OCI-LY7 (cell line): ENCODE measurements at regions not wholly inside any gene's neighbourhood (a gene's known extent, or its start where the extent isn't known, plus 50 kb on each side); places are given as distances from the start of the nearest gene placed in this dataset.

Experiments
- BruUV-seq: library from RNA; stranded (reverse); fragments of 400-500 nt; replicated peaks from 2 replicates; lab custom pipeline; 2021; lab: Mats Ljungman, UMichigan
- CTCF ChIA-PET: fragments of 300-600 bp; sonication (Branson Sonifier 250); formaldehyde crosslinking; loops from one replicate; lab custom pipeline; 2022; ENCODE audit warnings: antibody characterized with exemption; ENCODE audit not compliant: unreplicated experiment; lab: Charles Lee
- POLR2A ChIA-PET: fragments of 300-600 bp; sonication (Branson Sonifier 250); formaldehyde crosslinking; loops from one replicate; lab custom pipeline; 2022; ENCODE audit warnings: antibody characterized with exemption; lab: Charles Lee
- DNase-seq: peaks from one replicate; pipeline ENCODE4 v3.0.0-alpha.2; 2015; ENCODE audit warnings: low spot score
- H2AFZ ChIP-seq: fragments of 200-600 bp; sonication (generic), shearing (Covaris generic); 2 replicates; pipeline ENCODE4 v1.6.1; 2014; ENCODE audit warnings: mild to moderate bottlenecking, antibody characterized with exemption, low read length, moderate library complexity
- H3K27ac ChIP-seq: fragments of 200-600 bp; sonication (generic); 2 replicates; pipeline ENCODE4 v1.5.1; 2014; ENCODE audit warnings: mixed run types, low read depth, mild to moderate bottlenecking, moderate library complexity, low read length, inconsistent platforms; ENCODE audit not compliant: poor library complexity, severe bottlenecking
- H3K36me3 ChIP-seq: fragments of 200-600 bp; sonication (generic); 2 replicates; pipeline ENCODE4 v1.6.1; 2014; ENCODE audit warnings: mild to moderate bottlenecking, antibody characterized with exemption, low read length, moderate library complexity, mixed read lengths; ENCODE audit not compliant: insufficient read depth
- H3K4me1 ChIP-seq: fragments of 200-600 bp; sonication (generic); 2 replicates; pipeline ENCODE4 v1.5.1; 2014; ENCODE audit warnings: mild to moderate bottlenecking, low read length; ENCODE audit not compliant: insufficient read depth, poor library complexity, severe bottlenecking
- H3K4me2 ChIP-seq: fragments of 200-600 bp; sonication (generic); 2 replicates; pipeline ENCODE4 v1.6.1; 2014; ENCODE audit warnings: mild to moderate bottlenecking, low read length
- H3K4me3 ChIP-seq: fragments of 200-600 bp; sonication (generic); 2 replicates; pipeline ENCODE4 v1.5.1; 2014; ENCODE audit warnings: mild to moderate bottlenecking, low read depth, low read length; ENCODE audit not compliant: poor library complexity, severe bottlenecking
- H3K79me2 ChIP-seq: fragments of 200-600 bp; sonication (generic); 2 replicates; pipeline ENCODE4 v1.6.1; 2016; ENCODE audit warnings: low read depth, mild to moderate bottlenecking, low read length, moderate library complexity, mixed read lengths; ENCODE audit not compliant: insufficient read depth
- H3K9me2 ChIP-seq: fragments of 200-600 bp; sonication (generic); 2 replicates; pipeline ENCODE4 v1.6.1; 2016; ENCODE audit warnings: mild to moderate bottlenecking, low read length, mixed read lengths; ENCODE audit not compliant: insufficient read depth
- H3K9me3 ChIP-seq: fragments of 200-600 bp; sonication (generic); 2 replicates; pipeline ENCODE4 v1.6.1; 2014; ENCODE audit warnings: mild to moderate bottlenecking, mixed run types, low read length, mixed read lengths
- H4K20me1 ChIP-seq: fragments of 200-600 bp; sonication (generic); 2 replicates; pipeline ENCODE4 v1.6.1; 2014; ENCODE audit warnings: mild to moderate bottlenecking, antibody characterized with exemption, low read length, moderate library complexity, mixed read lengths; ENCODE audit not compliant: insufficient read depth
- CTCF ChIP-seq: fragments of 200-600 bp; sonication (generic); conservative IDR thresholded peaks from 2 replicates; pipeline ENCODE4 v1.5.1; 2014; ENCODE audit warnings: mild to moderate bottlenecking, antibody characterized with exemption, low read length, moderate library complexity, mixed read lengths
- EZH2phosphoT487 ChIP-seq: fragments of 200-600 bp; sonication (generic); IDR thresholded peaks from 2 replicates; pipeline ENCODE4 v1.6.1; 2018; ENCODE audit warnings: low read depth, borderline replicate concordance, mild to moderate bottlenecking, mixed run types, antibody characterized with exemption, low read length, moderate library complexity, mixed read lengths
- intact Hi-C: fragments of 100-400 bp; cut with micrococcal nuclease; formaldehyde crosslinking; loops from one replicate; pipeline ENCODE4 v1.10.0; 2022; ENCODE audit not compliant: unreplicated experiment

GRCh38 chr1:8179132-8179793 lies 138.7 kb upstream of the SLC45A1 start:
- no TSS peak for BruUV-seq
- ChIA-PET POLR2A (interaction anchor here (0.6 to 0.7 kb wide), 2 partner anchors 15 to 88 kb away, joined by 3 to 4 read pairs; no protein-coding TSS in a partner anchor), CTCF (no interaction called here)
- Histone ChIP-seq H3K36me3 (no peaks in the 10 kb centered on the region), H3K4me2 (no peak overlapping the region), H3K9me2 (no peaks in the 10 kb centered on the region), H3K27ac (no peak overlapping the region), H2AFZ (no peak overlapping the region), H3K4me3 (no peak overlapping the region), H3K9me3 (peaks cover 10% of the 10 kb centered on the region; the same call in 1 of the 2 replicates), H3K4me1 (no peaks in the 10 kb centered on the region), H4K20me1 (no peaks in the 10 kb centered on the region), H3K79me2 (no peaks in the 10 kb centered on the region)
- no peak for DNase-seq
- TF ChIP-seq EZH2phosphoT487 (no peak), CTCF (no peak)
- intact Hi-C loops, result no loop called here

GRCh38 chr1:8176279-8176678 lies 141.6 kb upstream of the SLC45A1 start:
- no peaks in the 10 kb centered on the region for H3K4me1 ChIP-seq
- no peak for TF ChIP-seq CTCF
- no peak for TF ChIP-seq EZH2phosphoT487
- ChIA-PET POLR2A (no interaction called here), CTCF (no interaction called here)
- no peak overlapping the region for H3K4me2 ChIP-seq
- no peak overlapping the region for H3K27ac ChIP-seq
- H3K36me3 ChIP-seq, result no peaks in the 10 kb centered on the region
- H4K20me1 ChIP-seq, result no peaks in the 10 kb centered on the region
- intact Hi-C loops, result no loop called here
- no peaks in the 10 kb centered on the region for H3K9me2 ChIP-seq
- H3K79me2 ChIP-seq, result no peaks in the 10 kb centered on the region
- H2AFZ ChIP-seq, result no peak overlapping the region
- H3K9me3 ChIP-seq, result peaks cover 10% of the 10 kb centered on the region; the same call in 1 of the 2 replicates
- no peak for DNase-seq
- no TSS peak for BruUV-seq
- H3K4me3 ChIP-seq, result no peak overlapping the region

GRCh38 chr1:8174807-8175206 lies 143.1 kb upstream of the SLC45A1 start:
- BruUV-seq, result no TSS peak
- no peak overlapping the region for H3K27ac ChIP-seq
- no peak for DNase-seq
- no peak overlapping the region for H3K4me2 ChIP-seq
- no peaks in the 10 kb centered on the region for H4K20me1 ChIP-seq
- peaks cover 10% of the 10 kb centered on the region; the same call in 1 of the 2 replicates for H3K9me3 ChIP-seq
- no peaks in the 10 kb centered on the region for H3K4me1 ChIP-seq
- intact Hi-C loops, result no loop called here
- H3K36me3 ChIP-seq, result no peaks in the 10 kb centered on the region
- H2AFZ ChIP-seq, result no peak overlapping the region
- no peaks in the 10 kb centered on the region for H3K9me2 ChIP-seq
- POLR2A ChIA-PET, result no interaction called here
- CTCF ChIA-PET, result no interaction called here
- no peak overlapping the region for H3K4me3 ChIP-seq
- no peak for TF ChIP-seq EZH2phosphoT487
- TF ChIP-seq CTCF, result no peak
- no peaks in the 10 kb centered on the region for H3K79me2 ChIP-seq
